CD4-positive, CD25-positive, alpha-beta regulatory T cell (primary cell): ENCODE measurements at regions not wholly inside any gene's neighbourhood (a gene's known extent, or its start where the extent isn't known, plus 50 kb on each side); places are given as distances from the start of the nearest gene placed in this dataset.

Source experiments
- ATAC-seq, 2 donors: fragments of 150-1000 bp; cut with Tn5 transposase; one replicate each; pipeline ENCODE4 v1.10.0; 2021; ENCODE audit warnings: low read depth in 2 of 2, moderate number of reproducible peaks in 2 of 2, moderate library complexity in 1 of 2
- DNase-seq, 3 donors: peaks; one replicate each; pipeline versions ENCODE4 v3.0.0 to v3.0.0-alpha.2; 2012 to 2022; ENCODE audit warnings: mixed read lengths in 1 of 3
- H3K27ac ChIP-seq: one replicate; pipeline ENCODE4 v1.7.0; 2013; ENCODE audit warnings: mild to moderate bottlenecking, low read length; ENCODE audit not compliant: insufficient read depth, poor library complexity, severe bottlenecking
- H3K27me3 ChIP-seq: one replicate; pipeline ENCODE4 v1.7.0; 2013; ENCODE audit warnings: low read length; ENCODE audit not compliant: control insufficient read depth, insufficient read depth
- H3K36me3 ChIP-seq: one replicate; pipeline ENCODE4 v1.7.0; 2013; ENCODE audit warnings: mild to moderate bottlenecking, low read length, moderate library complexity; ENCODE audit not compliant: control insufficient read depth, insufficient read depth
- H3K4me1 ChIP-seq: 2 replicates; pipeline ENCODE4 v1.7.0; 2013; ENCODE audit warnings: mild to moderate bottlenecking, low read length; ENCODE audit not compliant: insufficient read depth, control insufficient read depth, poor library complexity, severe bottlenecking
- H3K4me3 ChIP-seq: one replicate; pipeline ENCODE4 v1.7.0; 2013; ENCODE audit warnings: low read depth, mild to moderate bottlenecking, low read length, moderate library complexity
- H3K9me3 ChIP-seq, 2 experiments: 1 replicate in 1 of 2; 2 replicates in 1 of 2; pipeline ENCODE4 v1.7.0; 2013; ENCODE audit warnings: low read length in 2 of 2, mild to moderate bottlenecking in 1 of 2, moderate library complexity in 1 of 2; ENCODE audit not compliant: control insufficient read depth in 2 of 2
- H3K27ac Mint-ChIP-seq, 3 donors: one replicate each; pipeline ENCODE4 v1.8.0; 2020 to 2022; ENCODE audit warnings: mild to moderate bottlenecking in 3 of 3, mixed read lengths in 3 of 3, moderate library complexity in 2 of 3
- H3K27me3 Mint-ChIP-seq: one replicate; pipeline ENCODE4 v1.8.0; 2022; ENCODE audit warnings: mild to moderate bottlenecking, mixed read lengths
- H3K36me3 Mint-ChIP-seq: one replicate; pipeline ENCODE4 v1.8.0; 2020; ENCODE audit warnings: mixed read lengths
- H3K4me1 Mint-ChIP-seq, 4 donors: one replicate each; pipeline ENCODE4 v1.8.0; 2020 to 2022; ENCODE audit warnings: mixed read lengths in 4 of 4, mild to moderate bottlenecking in 1 of 4
- H3K4me3 Mint-ChIP-seq, 4 donors: one replicate each; pipeline ENCODE4 v1.8.0; 2020 to 2022; ENCODE audit warnings: mild to moderate bottlenecking in 4 of 4, mixed read lengths in 4 of 4, moderate library complexity in 3 of 4
- H3K9me3 Mint-ChIP-seq, 7 donors: one replicate each; pipeline ENCODE4 v1.8.0; 2020 to 2022; ENCODE audit warnings: mixed read lengths in 7 of 7, mild to moderate bottlenecking in 3 of 7, moderate library complexity in 2 of 7

DNA sequence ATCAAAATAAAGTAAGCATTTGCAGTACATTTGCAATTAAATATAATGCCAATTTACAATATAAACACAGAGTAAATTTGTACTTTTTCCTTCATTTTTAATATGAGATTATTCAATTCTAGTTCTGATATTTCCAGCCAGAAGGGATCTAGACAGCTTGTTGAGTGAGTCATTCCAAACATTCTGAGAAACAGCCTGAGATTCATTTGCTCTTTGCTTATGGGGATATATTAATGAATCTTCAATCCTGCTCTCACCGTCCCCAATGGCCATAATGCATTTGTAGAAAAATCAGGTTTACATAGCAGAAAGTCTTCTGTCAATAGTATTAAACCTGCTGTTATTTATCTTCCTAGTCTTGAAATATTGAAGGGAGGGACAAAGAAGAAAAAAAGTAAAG lies 554.2 kb downstream of the TUSC7 start:
- Mint-ChIP-seq H3K4me3 (no peak overlapping the region), H3K27me3 (no peaks in the 10 kb centered on the region), H3K36me3 (no peaks in the 10 kb centered on the region), H3K9me3 (peaks cover 0 to 13% (median 7%) of the 10 kb centered on the region in 7 donors), H3K27ac (no peak overlapping the region), H3K4me1 (no peaks in the 10 kb centered on the region)
- H3K4me3 ChIP-seq: no peak overlapping the region
- H3K27ac ChIP-seq: no peak overlapping the region
- ATAC-seq (no peak), DNase-seq (no peak)
- H3K27me3 ChIP-seq: no peaks in the 10 kb centered on the region
- no peaks in the 10 kb centered on the region for H3K4me1 ChIP-seq
- H3K36me3 ChIP-seq: no peaks in the 10 kb centered on the region
- no peaks in the 10 kb centered on the region for H3K9me3 ChIP-seq

DNA sequence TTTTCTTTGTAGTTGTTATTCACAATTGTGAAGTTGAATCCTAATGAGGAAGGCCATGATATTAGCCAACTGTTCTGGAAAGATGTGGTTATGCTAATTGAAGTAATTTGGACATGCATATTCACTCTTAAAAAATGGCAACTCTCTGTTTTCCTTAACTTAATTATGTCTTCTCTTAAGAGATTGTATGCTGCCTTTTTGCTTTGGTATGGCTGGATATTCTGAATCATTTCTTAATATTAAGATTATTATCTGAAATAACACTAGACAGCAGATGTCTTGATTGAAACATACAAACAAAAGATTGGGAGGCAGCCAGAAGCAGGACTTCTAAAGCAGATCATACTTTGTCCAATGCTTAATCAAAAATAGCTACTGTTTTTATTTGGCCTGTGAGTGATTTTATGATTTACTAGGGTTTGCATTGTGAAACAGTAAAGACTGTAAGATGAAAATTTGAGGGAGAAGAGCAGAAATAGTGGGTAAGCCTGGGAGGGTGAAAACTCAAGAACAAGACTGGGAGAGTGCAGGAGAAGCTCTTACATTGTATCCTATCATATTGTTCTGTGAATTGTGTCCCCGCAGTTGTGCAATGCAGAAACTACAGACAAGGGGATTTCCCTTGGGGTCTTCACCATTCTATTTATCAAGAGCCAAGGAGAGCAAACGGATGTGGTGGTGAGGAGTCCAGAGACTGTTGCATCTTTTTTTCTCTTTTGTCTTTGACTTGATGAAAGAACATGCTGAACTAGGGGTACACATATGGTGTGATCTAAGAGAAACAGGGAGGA lies 554.8 kb downstream of the TUSC7 start:
- H3K4me1 Mint-ChIP-seq: no peaks in the 10 kb centered on the region
- H3K9me3 Mint-ChIP-seq: peaks cover 0 to 13% (median 7%) of the 10 kb centered on the region in 7 donors
- H3K4me1 ChIP-seq: no peaks in the 10 kb centered on the region
- H3K9me3 ChIP-seq: no peaks in the 10 kb centered on the region
- H3K4me3 ChIP-seq: no peak overlapping the region
- H3K36me3 Mint-ChIP-seq: no peaks in the 10 kb centered on the region
- no peak overlapping the region for H3K4me3 Mint-ChIP-seq
- DNase-seq: no peak
- no peak overlapping the region for H3K27ac Mint-ChIP-seq
- H3K27ac ChIP-seq: no peak overlapping the region
- no peaks in the 10 kb centered on the region for H3K36me3 ChIP-seq
- no peak for ATAC-seq
- H3K27me3 ChIP-seq: no peaks in the 10 kb centered on the region
- H3K27me3 Mint-ChIP-seq: no peaks in the 10 kb centered on the region

DNA sequence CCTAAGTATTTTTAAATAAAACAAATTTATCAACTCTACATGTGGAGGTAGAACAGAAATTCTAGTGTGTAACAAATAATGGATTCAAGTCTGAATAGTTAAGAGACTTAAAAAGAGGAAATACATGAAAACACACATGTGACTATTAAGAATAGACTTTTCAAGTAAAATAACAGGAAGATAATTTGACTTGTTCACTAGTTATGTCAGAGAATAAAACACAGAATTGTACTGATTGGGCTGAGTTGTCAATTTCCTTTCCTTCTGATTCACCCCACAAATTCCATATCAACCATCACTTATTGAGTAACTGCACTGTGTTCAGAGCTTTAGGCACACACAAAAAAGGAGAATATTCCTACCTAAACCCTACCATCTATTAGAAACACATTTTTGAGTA lies 557.2 kb downstream of the TUSC7 start:
- no peaks in the 10 kb centered on the region for H3K36me3 Mint-ChIP-seq
- no peaks in the 10 kb centered on the region for H3K4me1 ChIP-seq
- H3K4me3 Mint-ChIP-seq: no peak overlapping the region
- no peaks in the 10 kb centered on the region for H3K4me1 Mint-ChIP-seq
- no peak overlapping the region for H3K27ac Mint-ChIP-seq
- H3K4me3 ChIP-seq: no peak overlapping the region
- no peaks in the 10 kb centered on the region for H3K27me3 Mint-ChIP-seq
- no peak overlapping the region for H3K27ac ChIP-seq
- H3K27me3 ChIP-seq: no peaks in the 10 kb centered on the region
- DNase-seq (no peak), ATAC-seq (no peak)
- H3K9me3 Mint-ChIP-seq: peaks cover 0 to 14% (median 7%) of the 10 kb centered on the region in 7 donors
- no peaks in the 10 kb centered on the region for H3K9me3 ChIP-seq
- no peaks in the 10 kb centered on the region for H3K36me3 ChIP-seq

GRCh38 chr3:117268318-117268717 lies 558.7 kb downstream of the TUSC7 start:
- H3K27me3 Mint-ChIP-seq: no peaks in the 10 kb centered on the region

DNA sequence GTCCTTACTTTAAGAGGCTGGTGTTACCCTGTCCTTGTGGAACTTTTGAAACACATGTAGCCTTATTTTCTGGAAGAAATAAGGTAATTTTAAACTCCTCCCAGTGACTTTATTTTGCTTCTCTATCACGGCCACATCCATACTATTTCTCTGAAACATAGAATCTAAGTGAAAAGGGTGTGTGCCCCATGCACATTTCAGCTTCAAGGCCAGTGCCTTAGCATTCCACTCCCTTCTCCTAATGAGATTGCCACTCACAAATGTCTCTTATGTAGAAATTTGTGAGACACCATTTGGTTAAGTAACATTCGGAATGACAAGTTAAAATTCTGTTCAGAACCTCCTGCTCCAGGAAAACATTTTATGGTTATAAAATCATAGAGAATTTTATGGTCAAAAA lies 562.7 kb downstream of the TUSC7 start:
- no peaks in the 10 kb centered on the region for H3K36me3 Mint-ChIP-seq
- peaks cover 2 to 11% (median 3%) of the 10 kb centered on the region in 7 donors for H3K9me3 Mint-ChIP-seq
- H3K27ac Mint-ChIP-seq: no peak overlapping the region
- Histone ChIP-seq H3K27ac (no peak overlapping the region), H3K27me3 (no peaks in the 10 kb centered on the region), H3K9me3 (no peaks in the 10 kb centered on the region), H3K36me3 (no peaks in the 10 kb centered on the region), H3K4me1 (no peaks in the 10 kb centered on the region), H3K4me3 (no peak overlapping the region)
- H3K4me1 Mint-ChIP-seq: no peaks in the 10 kb centered on the region
- ATAC-seq (no peak), DNase-seq (no peak)
- no peak overlapping the region for H3K4me3 Mint-ChIP-seq
- no peaks in the 10 kb centered on the region for H3K27me3 Mint-ChIP-seq

More at GRCh38 chr3:117268318-117268717, 558.7 kb downstream of the TUSC7 start:
- Histone ChIP-seq H3K4me3 (no peak overlapping the region), H3K27me3 (no peaks in the 10 kb centered on the region), H3K9me3 (no peaks in the 10 kb centered on the region), H3K27ac (no peak overlapping the region), H3K4me1 (no peaks in the 10 kb centered on the region), H3K36me3 (no peaks in the 10 kb centered on the region)
- H3K36me3 Mint-ChIP-seq: no peaks in the 10 kb centered on the region
- H3K4me1 Mint-ChIP-seq: no peaks in the 10 kb centered on the region
- DNase-seq: no peak
- peaks cover 0 to 13% (median 5%) of the 10 kb centered on the region in 7 donors for H3K9me3 Mint-ChIP-seq
- no peak overlapping the region for H3K4me3 Mint-ChIP-seq
- no peak overlapping the region for H3K27ac Mint-ChIP-seq
- no peak for ATAC-seq

DNA sequence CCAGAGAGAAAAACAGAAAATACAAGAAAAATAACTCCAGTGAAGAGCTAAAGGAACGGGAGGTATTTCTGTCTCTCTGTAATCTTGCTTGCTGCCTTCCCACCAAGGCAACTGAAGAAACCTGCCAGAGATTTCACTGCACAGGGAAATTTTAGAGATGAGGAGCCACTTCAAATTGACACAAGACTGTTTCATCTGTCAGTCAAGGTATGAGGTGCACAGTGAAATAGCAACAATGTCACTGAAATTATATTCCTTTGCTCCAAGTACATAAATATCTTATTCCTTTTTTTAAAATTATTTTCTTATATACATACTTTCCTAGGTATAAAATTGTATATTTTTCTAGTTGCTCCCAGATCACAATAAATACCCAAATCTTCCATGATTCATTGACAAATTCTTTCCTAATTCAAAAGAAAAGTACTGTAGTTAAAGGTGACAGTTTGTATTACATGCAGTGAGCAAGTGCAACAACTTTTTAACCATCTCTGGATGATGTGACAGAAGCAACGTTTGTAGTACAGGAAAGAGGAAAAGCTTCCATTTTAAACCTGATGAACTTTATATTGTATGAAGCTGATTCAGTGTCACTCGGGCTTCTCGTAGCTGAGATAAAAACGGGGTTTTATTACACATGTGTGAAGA lies 563.4 kb downstream of the TUSC7 start:
- Histone ChIP-seq H3K36me3 (no peaks in the 10 kb centered on the region), H3K27ac (no peak overlapping the region), H3K4me1 (no peaks in the 10 kb centered on the region), H3K4me3 (no peak overlapping the region), H3K9me3 (no peaks in the 10 kb centered on the region), H3K27me3 (no peaks in the 10 kb centered on the region)
- no peaks in the 10 kb centered on the region for H3K4me1 Mint-ChIP-seq
- H3K27me3 Mint-ChIP-seq: no peaks in the 10 kb centered on the region
- ATAC-seq (no peak), DNase-seq (no peak)
- no peak overlapping the region for H3K4me3 Mint-ChIP-seq
- peaks cover 2 to 11% (median 5%) of the 10 kb centered on the region in 7 donors for H3K9me3 Mint-ChIP-seq
- H3K27ac Mint-ChIP-seq: no peak overlapping the region
- no peaks in the 10 kb centered on the region for H3K36me3 Mint-ChIP-seq

- Mint-ChIP-seq H3K9me3 (peaks cover 0 to 7% (median 5%) of the 10 kb centered on the region in 7 donors), H3K4me1 (no peaks in the 10 kb centered on the region)
- no peak for ATAC-seq
Measured at GRCh38 chr3:117277816-117278215, 568.2 kb downstream of the TUSC7 start.

More at GRCh38 chr3:117277816-117278215, 568.2 kb downstream of the TUSC7 start:
- no peak overlapping the region for H3K4me3 ChIP-seq
- no peak overlapping the region for H3K27ac Mint-ChIP-seq
- no peaks in the 10 kb centered on the region for H3K36me3 ChIP-seq
- no peaks in the 10 kb centered on the region for H3K36me3 Mint-ChIP-seq
- no peaks in the 10 kb centered on the region for H3K4me1 ChIP-seq
- no peaks in the 10 kb centered on the region for H3K27me3 ChIP-seq
- H3K27ac ChIP-seq: no peak overlapping the region
- no peaks in the 10 kb centered on the region for H3K27me3 Mint-ChIP-seq
- DNase-seq: no peak
- peaks cover 0 to 4% of the 10 kb centered on the region in 2 experiments for H3K9me3 ChIP-seq
- H3K4me3 Mint-ChIP-seq: no peak overlapping the region
